Stimulated activated CD4-positive, alpha-beta T cell treated with anti-CD3 and anti-CD28 coated beads, Interleukin-15, amount 100 ng/mL, for 48 hours (primary cell): ENCODE measurements at regions not wholly inside any gene's neighbourhood (a gene's known extent, or its start where the extent isn't known, plus 50 kb on each side); places are given as distances from the start of the nearest gene placed in this dataset.
"Not testable (repeated sequence)": the region's sequence is repeated elsewhere in the genome, so short reads cannot be mapped to it uniquely, and the experiment has no call there.

Experiments used
- DNase-seq, 2 donors: peaks; one replicate each; pipeline ENCODE4 v3.0.0-alpha.2; 2020; ENCODE audit warnings: low read depth in 2 of 2

DNA sequence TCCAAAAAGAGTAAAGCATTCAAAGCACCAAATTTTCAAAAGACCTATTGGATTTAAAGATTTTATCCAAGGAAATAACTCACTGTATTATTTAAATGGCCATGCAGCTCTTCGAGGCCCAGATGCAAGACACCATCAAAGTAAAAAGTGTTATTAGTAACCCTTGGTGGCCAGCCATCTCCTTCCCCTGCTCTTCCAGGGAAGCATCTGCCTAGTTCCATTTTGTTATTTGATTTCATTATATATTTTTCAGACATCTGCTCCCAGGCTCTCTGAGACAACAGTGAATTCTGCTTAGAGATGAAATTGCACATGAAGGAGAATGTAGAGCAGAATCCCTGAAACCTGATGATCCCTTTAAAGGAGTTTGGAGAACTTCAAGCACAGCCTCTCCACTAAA is 252.3 kb upstream of the TBX18 start:
- DNase-seq, result no peak

DNA sequence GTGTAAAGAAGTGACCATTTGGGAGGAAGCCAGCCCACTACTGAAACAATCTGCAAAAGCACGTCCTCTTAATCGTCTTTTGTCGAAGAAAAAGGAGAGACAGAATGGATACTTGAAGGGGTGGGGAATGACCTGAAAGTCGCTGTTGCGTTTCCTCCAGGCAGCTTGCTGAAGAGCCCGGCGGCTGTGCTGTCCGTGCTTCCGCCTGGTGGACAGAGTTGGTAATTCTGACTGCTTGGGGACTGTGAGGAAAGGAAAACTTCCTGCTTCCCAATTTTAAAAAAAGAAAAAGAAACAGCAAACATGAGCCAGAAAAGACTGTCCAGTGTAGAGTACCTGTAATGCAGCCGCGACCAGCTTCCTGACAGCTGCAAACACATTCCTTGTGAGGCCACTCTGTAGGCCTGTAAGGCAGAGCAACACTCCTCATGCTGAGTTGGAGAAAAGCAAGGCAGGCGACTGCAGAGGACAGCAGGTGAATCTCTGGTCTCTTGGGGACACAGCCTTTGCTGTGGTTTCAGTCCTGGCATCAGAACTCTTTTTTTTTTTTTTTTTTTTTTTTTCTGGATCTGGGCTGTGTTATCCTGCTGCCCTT is 251.1 kb upstream of the TBX18 start:
- no peak for DNase-seq

DNA sequence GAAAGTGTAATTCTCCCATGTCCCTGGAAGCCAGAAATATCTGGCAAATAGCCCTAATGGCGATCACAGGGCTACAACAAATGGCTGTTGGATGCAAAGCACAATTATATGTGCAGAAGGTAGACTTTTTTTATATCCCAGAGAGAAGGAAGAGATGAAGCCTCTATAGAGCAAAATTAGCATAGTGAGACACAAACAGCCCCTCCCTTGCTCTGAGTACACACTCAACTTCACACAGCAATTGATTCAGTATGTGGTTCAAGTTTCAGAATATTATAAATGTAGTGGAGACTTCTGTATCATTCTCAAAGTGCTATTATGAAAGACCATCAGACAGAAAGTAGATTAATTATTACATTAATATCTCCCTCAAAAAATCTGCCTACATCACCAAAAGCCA is 246.5 kb upstream of the TBX18 start:
- DNase-seq, result no peak

DNA sequence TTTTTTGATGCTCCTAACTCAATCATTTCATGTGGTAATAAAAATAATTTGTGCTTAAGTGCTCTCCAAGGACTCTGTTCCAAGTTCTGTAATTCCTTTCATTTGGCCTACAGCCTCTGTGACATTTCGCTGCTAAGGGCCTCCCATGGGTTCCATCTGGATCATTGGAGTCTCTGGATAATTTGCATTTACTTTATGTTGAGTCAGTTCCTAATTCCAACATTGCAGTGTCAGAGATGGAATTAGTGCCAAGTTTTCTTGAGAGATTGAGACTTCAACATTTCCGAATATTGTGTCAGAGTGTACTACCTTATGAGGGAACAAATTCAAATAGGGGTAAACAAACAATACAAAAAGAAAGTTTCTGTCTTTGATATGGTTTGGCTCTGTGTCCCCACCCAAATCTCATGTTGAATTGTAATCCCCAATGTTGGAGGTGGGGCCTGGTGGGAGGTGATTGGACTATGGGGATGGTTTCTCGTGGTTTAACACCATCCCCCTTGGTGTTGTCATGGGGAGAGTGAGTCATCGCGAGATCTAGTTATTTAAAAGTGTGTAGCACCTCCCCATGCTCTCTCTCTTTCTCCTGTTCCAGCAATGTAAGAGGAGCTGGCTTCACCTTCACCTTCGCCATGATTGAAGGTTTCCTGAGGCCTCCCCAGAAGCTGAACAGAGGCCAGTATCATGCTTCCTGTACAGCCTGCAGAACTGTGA is 244.1 kb upstream of the TBX18 start:
- no peak for DNase-seq

DNA sequence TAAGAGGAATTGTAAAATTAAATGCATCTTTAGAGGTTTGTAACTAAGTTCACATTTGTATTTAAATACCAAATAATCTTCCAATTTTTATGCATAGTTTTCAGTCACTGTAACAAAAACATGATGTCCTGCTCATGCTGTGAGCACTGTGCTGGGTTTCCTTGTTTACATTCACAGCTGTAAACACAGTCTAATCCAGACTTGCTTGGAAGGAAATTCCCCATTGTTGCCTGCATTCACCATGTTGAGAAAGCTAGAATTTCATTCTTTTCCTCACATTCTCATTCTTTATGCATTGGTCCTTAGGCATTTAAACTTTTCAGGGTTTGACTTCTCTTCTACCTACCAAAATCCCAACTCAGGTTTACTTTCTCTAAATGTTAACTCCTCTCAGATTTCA is 242.0 kb upstream of the TBX18 start:
- DNase-seq, result no peak

DNA sequence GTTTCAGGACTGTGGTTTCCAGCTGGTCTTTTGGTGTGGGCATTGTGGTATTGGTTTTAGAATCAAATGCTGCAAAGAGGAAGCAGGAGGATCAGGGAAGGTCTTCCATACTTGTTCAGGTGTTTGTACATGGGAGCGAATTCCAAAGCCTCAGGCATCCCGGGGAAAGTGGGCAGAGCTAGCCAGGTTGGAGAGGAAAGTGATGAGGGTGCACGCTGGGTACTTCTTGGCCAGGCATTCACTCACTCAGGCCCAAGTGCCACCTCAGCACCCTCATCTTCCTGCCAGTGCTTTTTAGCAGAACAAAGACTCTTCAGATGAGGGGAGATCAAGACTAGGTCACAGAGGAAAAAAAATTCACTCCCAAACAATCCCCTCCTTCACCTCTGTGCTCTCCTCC is 241.1 kb upstream of the TBX18 start:
- DNase-seq, result no peak

DNA sequence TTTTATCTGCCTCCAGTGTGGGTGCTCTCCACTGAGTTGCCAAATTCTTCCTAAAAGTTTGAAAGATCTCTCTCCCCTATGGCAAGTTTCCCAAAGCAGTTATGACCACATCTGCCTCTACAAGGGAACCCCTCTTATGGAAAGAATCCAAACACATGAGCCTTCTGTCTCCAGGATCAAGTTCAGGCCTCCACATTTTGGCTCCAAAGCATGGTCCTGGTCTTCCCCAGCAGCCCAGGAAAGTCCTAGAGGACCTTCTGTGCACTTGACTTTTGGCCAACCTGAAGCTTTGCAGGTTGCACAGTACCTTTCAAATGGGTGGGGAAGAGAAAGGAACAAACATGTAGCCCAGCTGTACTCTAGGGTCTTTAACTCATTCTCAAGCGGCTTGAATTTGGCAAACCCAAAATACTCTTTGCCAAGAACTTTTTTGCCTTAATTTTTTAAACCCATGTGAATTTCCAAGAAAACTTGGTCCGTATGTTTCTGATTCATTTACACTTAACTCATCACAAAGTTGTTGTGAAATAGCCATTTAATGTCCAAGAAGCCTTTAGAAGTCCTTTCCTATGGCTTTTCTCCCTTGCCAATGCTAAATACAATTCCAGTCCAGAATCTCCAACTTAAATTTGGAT is 240.1 kb upstream of the TBX18 start:
- no peak for DNase-seq

DNA sequence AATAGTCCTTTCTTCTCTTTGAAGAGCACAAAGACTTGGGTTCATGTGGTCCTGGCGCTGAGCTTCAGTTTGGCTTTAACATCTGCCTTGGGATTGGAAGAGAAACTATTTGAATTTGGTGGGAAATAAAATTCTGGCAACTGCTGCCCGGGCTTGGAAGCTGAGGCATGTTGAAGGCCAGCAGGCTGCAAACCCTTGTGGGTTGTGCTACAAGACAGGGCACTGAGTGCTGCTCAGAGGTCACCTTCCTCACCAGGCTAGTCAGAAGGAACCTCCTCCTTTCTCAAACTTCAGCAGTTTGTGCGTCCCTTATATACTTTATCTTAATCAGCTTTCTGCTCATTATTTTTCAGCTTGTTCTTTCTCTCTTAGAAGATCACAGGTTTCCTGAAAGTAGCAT is 238.4 kb upstream of the TBX18 start:
- no peak for DNase-seq

DNA sequence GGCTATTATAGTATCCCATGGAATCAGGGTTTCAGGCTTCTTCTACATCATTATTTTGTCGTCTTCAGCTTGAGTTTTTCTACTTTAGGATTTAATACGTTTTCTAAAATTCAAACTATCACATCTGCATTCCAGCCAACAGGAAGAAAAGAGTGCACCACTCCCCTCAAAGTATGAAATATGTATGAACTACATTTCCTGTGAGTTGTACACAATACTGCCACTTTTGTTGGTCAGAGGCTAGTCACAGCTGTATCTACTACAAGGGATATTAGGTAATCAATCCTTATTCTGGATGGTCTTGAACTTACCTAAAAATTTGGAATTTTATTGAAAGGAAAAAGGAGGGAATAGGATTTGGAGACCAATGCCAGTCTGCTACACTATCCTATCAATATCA is 235.6 kb upstream of the TBX18 start:
- no peak for DNase-seq

DNA sequence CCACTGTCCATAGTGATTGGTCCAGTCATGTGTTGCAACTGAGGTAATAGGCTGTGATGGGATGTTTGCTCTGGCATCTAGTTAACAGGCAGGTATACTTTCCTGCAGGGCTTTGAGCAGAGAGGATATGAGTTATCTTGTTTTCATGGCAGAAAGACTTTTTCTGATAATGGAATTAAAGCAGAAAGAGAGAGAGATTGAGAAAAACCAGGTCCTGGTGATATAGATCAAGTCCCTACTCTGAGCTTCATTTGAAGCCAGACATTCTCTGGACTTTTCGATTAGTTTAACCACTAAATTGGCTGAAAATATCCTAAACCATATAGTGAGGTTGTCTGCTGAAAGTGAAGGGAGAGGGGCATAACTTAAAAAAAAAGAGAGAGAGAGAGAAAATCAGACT is 233.8 kb upstream of the TBX18 start:
- DNase-seq, result no peak

DNA sequence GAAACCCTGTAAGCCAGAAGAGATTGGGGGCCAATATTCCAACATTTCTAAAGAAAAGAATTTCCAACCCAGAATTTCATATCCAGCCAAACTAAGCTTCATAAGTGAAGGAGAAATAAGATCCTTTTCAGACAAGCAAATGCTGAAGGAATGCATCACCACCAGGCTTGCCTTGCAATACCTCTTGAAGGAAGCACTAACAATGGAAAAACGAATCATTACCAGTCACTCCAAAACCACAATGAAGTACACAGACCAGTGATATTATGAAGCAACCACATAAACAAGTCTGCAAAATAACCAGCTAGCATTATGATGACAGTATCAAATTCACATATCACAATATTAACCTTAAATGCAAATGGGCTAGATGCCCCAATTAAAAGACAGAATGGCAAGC is 224.4 kb upstream of the TBX18 start:
- DNase-seq, result not testable (repeated sequence)

DNA sequence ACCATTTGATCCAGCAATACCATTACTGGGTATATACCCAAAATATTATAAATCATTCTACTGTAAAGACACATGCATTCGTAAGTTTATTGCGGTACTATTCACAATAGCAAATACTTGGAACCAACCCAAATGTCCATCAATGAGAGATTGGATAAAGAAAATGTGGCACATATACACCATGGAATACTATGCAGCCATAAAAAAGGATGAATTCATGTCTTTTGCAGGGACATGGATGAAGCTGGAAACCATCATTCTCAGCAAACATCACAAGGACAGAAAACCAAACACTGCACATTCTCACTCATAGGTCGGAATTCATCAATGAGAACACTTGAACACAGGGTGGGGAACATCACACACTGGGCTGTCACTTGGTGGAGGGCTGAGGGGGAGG is 221.1 kb upstream of the TBX18 start:
- DNase-seq, result not testable (repeated sequence)

DNA sequence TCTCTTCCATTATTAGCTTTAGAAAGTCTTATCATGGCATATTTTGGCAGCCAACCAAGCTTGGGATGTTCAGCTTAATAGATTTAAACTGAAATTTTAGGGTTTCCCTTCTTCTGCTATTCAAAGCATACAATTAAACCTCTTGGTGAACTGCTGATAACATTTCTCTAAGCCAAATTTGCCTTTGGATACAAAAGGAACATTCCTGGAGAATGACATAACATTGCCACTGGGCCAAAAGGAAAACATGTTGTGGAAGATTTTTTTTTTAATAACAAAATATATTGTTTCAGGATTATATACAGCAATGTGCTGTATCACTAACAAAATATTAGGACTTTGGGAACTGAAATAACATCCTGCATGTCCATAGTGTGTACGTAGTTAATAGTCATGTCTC is 215.1 kb upstream of the TBX18 start:
- DNase-seq, result no peak

DNA sequence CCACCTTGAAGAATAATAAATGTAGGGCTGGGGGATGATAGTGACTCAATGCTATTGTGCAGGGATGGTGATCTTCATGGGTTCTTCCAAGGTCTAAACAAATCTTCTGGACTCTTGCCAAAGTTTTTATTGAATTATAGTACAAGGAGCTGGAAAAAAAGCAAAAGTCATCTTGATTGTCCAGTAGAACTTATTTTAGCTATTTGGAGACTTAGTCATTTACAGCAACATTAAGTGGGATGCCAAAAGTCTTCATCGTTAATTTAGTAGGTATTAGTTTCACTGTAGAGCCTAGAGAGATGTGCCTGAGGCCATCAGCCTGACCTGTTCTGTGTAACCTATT is 212.9 kb upstream of the TBX18 start:
- DNase-seq, result no peak

DNA sequence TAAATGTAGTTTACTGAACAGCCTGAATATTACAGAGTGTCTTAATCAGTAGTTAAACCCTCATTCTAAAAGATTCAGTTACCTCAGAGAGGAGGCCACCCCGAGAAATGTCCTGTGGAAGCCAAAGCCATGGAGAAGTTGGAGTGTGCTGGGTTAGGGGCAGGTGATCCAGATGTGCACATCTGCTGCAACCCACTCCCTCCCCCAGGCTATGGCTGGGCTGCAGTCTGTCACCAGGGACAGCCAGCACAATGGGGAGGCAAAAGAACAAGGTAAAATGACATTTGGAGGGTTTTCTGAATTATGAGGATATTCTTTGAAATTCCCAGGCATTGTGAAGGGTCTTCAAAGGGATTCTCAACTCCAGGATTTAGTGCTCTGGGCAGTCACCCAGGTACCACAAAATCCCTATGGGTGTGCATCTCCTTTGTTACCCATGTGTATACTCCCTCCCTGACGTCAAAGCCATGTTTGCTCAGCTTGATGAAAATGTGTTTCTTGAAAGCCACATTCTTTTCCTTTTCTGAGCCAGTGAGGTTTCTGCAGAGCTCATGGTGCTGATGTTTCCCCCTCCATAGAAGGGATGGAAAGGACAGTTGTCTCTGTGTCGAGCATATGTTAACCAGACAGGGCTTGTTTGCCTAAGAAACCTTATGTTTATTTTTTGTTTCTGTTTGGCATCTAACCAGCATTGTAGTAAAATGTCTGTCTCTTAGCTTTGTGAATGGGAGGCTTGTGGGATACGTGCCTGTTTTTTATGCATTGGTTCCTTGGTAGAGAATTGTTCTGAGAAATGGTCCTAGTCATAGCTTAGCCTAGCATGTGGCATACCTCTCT is 212.3 kb upstream of the TBX18 start:
- DNase-seq, result no peak

DNA sequence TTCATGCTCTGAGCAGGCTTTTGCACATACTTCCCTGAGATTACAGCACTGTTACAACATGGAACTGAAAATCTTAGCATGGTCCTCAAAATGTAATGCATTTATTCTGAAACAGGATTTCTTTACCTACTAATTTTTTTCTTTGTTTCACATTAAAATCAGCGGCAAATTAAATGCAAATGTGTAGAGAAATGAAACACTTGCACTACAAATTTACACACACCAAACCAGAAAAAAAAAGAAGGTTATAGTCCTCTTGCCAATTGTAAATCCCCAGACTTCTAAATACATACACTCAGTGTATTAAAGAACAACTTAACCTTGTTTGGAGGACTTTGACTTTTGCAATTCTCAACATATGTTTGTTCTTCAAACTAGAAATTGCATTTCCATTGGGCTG is 210.9 kb upstream of the TBX18 start:
- no peak for DNase-seq

DNA sequence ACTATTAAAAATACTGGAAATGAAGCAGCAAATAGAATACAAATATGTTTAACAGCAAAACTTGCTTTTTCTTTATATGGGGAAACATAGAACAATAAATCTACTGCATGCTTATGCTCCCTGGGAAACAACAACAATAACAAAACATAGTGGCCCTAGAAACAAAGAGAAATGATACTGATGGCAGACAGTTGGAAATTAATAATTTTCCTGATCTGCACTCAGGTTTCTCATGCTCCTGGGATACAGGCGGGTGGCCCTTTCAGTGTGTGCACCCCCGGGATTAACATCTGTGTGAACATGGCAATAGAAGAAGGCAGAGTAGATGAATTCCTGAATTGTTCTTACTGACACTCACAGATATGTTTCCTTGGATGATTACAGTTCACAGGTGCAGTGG is 209.2 kb upstream of the TBX18 start:
- DNase-seq, result no peak

DNA sequence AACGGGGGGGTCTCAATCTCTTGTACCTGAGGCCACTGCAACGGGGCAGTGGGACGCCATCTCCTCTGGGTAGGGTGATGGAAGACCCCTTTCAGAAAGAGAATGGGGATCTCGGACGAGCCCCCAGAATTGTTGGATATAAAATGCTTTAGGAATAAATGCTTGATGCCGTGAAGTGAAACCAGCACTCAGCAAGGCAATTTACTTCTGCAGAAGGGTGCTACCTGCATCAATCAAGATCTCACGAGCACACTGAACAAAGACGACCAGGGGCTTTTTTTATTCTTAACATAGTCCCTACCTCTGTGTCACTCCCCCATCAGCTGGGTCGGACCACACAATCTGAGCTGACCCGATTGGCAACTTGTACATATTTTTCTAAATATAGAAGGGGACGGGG is 203.6 kb upstream of the TBX18 start:
- DNase-seq, result no peak

DNA sequence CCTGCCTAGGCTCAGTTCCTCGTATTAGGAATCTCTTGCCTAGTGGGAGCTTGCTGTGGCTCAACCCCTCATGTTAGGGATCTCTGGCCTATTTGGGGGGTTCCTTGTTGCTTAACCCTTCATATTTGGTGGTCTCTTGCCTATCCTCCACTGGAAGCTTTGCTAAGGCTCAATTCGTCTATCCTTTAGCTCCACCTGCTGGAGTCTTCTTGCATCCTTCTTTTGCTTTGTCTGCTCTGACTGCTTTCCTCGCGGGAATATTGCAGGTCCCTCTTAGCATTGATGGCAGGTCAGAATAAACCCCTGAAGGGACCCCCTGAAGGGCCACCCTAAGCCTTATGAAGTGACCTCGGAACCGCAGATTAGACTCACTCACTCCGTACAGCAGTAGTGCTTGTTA is 203.0 kb upstream of the TBX18 start:
- no peak for DNase-seq

DNA sequence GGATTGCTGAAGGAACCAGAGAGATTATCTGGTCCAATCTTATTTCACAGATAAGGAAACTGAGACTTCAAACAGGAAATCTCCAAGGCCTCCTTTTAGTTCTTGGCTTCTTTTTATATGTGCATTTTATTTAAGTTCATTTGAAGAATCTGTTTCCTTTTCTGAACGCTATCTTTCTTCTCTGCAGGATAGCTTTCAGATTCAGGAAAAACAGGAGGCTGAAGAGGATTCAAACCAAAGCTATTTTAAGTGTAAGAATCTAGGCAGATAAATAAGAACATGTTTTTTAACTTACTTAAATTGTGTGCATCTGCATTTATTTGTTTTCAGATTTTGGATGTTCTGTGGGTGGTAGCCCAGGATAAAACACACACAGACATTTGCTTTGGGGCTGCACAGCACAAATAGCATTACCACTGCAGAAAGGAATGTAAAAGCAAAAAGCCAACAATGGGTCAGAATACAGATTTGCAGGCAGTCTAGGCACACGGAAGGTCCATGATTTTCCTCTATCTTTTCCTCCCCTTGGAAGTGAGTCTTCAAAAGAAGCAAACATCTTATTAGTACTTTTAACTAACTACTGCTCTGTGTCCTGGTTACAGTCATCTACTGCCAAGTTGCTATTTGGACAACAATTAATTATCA is 188.8 kb upstream of the TBX18 start:
- no peak for DNase-seq

DNA sequence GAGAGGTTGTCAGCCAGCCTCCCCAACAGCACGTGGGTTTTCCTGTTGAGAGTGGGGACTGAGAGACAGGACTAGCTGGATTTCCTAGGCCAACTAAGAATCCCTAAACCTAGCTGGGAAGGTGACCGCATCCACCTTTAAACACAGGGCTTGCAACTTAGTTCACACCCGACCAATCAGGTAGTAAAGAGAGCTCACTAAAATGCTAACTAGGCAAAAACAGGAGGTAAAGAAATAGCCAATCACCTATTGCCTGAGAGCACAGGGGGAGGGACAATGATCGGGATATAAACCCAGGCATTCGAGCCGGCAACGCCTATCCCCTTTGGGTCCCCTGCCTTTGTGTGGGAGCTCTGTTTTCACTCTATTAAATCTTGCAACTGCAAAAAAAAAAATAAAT is 180.5 kb upstream of the TBX18 start:
- DNase-seq, result not testable (repeated sequence)

DNA sequence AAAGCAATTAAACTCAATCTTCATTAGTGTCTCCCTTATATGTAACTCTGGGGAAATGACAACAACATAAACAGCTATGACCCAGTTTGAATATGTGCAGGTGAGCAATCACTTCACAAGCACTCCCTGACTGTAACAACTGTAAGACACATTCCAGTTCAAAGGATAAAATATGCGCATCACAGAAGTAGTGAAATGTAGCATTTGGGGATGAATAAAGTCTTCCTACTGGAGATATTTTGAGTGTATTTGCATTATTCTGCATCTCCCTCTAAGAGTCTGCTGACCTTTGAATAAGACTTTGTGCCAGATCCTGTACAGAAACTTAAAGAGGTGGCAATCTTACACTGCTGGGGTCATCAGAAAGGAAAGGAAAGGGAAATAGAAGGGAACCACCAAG is 179.5 kb upstream of the TBX18 start:
- DNase-seq, result no peak
